Heart left ventricle (tissue), 13 donors: ENCODE measurements at regions not wholly inside any gene's neighbourhood (a gene's known extent, or its start where the extent isn't known, plus 50 kb on each side); places are given as distances from the start of the nearest gene placed in this dataset.

ENCODE experiments used
- CTCF ChIP-seq, 12 donors: fragments of 200-600 bp; sonication (generic) in 4 of 12; IDR thresholded peaks; one replicate each; pipeline versions ENCODE4 v1.5.0 to v1.8.0; 2018 to 2022; ENCODE audit warnings: antibody characterized with exemption in 12 of 12, mild to moderate bottlenecking in 5 of 12
- POLR2A ChIP-seq, 2 donors: fragments of 450-650 bp; IDR thresholded peaks; one replicate each; pipeline ENCODE4 v1.6.1; 2017; ENCODE audit warnings: antibody characterized with exemption in 2 of 2, mild to moderate bottlenecking in 2 of 2, moderate library complexity in 2 of 2
- donor health status: ischemic (EF 13 %, LVEDD 7.1; RV severe dilation, severe dysfunction).
- donor health status: DM: no; HTN: yes; CAD: no.
- donor health status: DM: no; HTN: no; CAD: no.
- donor health status: ischemic (EF 25% LVEDD 6.9; RV normal size, moderate dysfunction).
- donor health status: ischemic (EF 25% LVEDD 5.7; RV mildly dilated, moderate dysfunction).
- donor health status: ischemic (EF 35%, LVEDD 5.7; RV mildly dilated, moderate dysfunction).
- donor health status: nonischemic (EF 11% LVEDD 7.7; RV severe dilation, severe dysfunction).
- donor health status: DM: yes; HTN: yes; CAD: no.
- donor health status: PGD.
- donor health status: ischemic (EF 29% LVEDD 5.4; RV normal size, mild dysfunction).
- donor health status: nonischemic (EF 23%, LVEDD 6.1; RV moderate dilation, normal function).

GRCh38 chr2:53170466-53170865, 597.1 kb upstream of the CHAC2 start:
- no peak for TF ChIP-seq CTCF (IDR thresholded peaks at IDR 0.05)
- no peak for TF ChIP-seq POLR2A (IDR thresholded peaks at IDR 0.05)
